Suprapubic skin (tissue), 3 donors: ENCODE measurements at regions not wholly inside any gene's neighbourhood (a gene's known extent, or its start where the extent isn't known, plus 50 kb on each side); places are given as distances from the start of the nearest gene placed in this dataset.

Experiments used
- POLR2AphosphoS5 ChIP-seq, 3 donors: sonication (generic); formaldehyde crosslinking; IDR thresholded peaks; one replicate each; pipeline ENCODE4 v1.6.1; 2017; ENCODE audit warnings: antibody characterized with exemption in 3 of 3
- TF ChIP-seq, protein P1 (sequence below), 2 donors: fragments of 200-600 bp in 1 of 2; fragments of 450-650 bp in 1 of 2; sonication (generic) in 1 of 2; IDR thresholded peaks; one replicate each; pipeline ENCODE4 v1.5.1; 2016 to 2019; ENCODE audit warnings: antibody characterized with exemption in 2 of 2, mild to moderate bottlenecking in 1 of 2, moderate library complexity in 1 of 2

DNA sequence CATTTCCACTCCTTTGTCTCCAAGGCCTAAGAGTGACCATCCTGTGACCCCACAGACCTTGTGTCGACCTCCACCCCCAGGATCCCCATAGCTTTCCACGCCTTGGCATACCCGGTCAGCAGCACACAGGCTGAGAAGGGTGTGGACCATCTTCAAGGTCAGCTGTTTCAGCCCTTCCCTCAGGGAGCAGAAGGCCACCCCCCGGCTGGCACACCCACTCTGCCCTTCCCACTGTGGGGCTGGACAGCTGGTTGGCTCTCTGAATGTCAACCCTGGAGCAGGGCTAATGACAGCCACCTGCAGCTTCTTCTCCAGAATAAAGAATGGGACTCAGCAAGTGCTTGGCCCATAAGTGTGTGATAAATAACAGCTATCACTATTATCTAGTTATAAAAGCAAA is 93.1 kb downstream of the OLFM1 start:
- no peak for TF ChIP-seq POLR2AphosphoS5 (IDR thresholded peaks at IDR 0.05)
- TF ChIP-seq, protein P1, sequence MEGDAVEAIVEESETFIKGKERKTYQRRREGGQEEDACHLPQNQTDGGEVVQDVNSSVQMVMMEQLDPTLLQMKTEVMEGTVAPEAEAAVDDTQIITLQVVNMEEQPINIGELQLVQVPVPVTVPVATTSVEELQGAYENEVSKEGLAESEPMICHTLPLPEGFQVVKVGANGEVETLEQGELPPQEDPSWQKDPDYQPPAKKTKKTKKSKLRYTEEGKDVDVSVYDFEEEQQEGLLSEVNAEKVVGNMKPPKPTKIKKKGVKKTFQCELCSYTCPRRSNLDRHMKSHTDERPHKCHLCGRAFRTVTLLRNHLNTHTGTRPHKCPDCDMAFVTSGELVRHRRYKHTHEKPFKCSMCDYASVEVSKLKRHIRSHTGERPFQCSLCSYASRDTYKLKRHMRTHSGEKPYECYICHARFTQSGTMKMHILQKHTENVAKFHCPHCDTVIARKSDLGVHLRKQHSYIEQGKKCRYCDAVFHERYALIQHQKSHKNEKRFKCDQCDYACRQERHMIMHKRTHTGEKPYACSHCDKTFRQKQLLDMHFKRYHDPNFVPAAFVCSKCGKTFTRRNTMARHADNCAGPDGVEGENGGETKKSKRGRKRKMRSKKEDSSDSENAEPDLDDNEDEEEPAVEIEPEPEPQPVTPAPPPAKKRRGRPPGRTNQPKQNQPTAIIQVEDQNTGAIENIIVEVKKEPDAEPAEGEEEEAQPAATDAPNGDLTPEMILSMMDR (IDR thresholded peaks at IDR 0.05) = no peak
